ENCODE measurements at regions not wholly inside any gene's neighbourhood (a gene's known extent, or its start where the extent isn't known, plus 50 kb on each side); places are given as distances from the start of the nearest gene placed in this dataset.

DNA sequence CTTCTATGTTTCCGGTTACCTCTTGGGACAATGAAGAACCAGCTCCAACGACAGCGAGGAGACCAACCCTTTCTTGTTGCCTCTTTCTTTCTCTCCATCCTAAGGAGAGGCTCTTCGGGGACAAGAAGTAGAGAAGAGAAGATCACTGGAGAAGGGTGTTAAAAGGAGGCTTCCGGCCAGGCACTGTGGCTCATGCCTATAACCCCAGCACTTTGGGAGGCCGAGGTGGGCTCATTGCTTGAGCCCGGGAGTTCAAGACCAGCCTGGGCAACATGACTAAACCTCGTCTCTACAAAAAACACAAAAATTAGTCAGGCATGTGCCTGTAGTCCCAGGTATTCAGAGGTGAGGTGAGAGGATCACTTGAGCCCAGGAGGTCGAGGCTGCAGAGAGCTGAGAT, 90.8 kb upstream of the TNFAIP3 start:
- TF ChIP-seq CTCF (IDR thresholded peaks at IDR 0.05; ENCODE audit: low read depth, low read length, missing input control) (no peak), RXRA (IDR thresholded peaks at IDR 0.05) (no peak), RAD21 (IDR thresholded peaks at IDR 0.05) (no peak), GABPA (IDR thresholded peaks at IDR 0.05 in 1 of 2, conservative IDR thresholded peaks at IDR 0.05 in 1 of 2) (no peak), FOXA2 (IDR thresholded peaks at IDR 0.05) (no peak), JUND (IDR thresholded peaks at IDR 0.05) (no peak)
